ENCODE measurements at regions not wholly inside any gene's neighbourhood (a gene's known extent, or its start where the extent isn't known, plus 50 kb on each side); places are given as distances from the start of the nearest gene placed in this dataset.

DNA sequence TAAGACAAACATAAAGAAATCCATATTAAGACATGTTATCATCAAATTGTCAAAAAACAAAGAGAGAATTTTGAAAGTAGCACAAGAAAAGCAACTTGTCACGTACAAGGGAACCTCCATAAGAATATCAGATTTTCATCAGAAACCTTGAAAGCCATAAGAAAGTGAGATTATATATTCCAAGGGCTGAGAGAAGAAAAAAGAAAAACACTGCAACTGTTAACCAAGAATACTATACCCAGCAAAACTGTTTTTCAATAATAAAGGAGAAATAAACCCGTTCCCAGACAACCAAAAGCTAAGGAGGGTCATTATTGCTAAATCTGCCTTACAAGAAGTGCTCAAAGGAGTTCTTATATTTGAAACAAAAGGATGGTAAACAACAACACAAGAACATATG is 94.7 kb upstream of the TSPAN8 start:
- TF ChIP-seq, protein P1, sequence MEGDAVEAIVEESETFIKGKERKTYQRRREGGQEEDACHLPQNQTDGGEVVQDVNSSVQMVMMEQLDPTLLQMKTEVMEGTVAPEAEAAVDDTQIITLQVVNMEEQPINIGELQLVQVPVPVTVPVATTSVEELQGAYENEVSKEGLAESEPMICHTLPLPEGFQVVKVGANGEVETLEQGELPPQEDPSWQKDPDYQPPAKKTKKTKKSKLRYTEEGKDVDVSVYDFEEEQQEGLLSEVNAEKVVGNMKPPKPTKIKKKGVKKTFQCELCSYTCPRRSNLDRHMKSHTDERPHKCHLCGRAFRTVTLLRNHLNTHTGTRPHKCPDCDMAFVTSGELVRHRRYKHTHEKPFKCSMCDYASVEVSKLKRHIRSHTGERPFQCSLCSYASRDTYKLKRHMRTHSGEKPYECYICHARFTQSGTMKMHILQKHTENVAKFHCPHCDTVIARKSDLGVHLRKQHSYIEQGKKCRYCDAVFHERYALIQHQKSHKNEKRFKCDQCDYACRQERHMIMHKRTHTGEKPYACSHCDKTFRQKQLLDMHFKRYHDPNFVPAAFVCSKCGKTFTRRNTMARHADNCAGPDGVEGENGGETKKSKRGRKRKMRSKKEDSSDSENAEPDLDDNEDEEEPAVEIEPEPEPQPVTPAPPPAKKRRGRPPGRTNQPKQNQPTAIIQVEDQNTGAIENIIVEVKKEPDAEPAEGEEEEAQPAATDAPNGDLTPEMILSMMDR (IDR thresholded peaks at IDR 0.05): no peak
- TF ChIP-seq POLR2A (IDR thresholded peaks at IDR 0.05): no peak
